ENCODE measurements at regions not wholly inside any gene's neighbourhood (a gene's known extent, or its start where the extent isn't known, plus 50 kb on each side); places are given as distances from the start of the nearest gene placed in this dataset.

GRCh38 chr12:111166779-111167540 is 201.9 kb downstream of the PHETA1 start:
- H3K27ac ChIP-seq (ENCODE audit: control insufficient read depth, insufficient read depth) = no peak overlapping the region
- SMC1A ChIA-PET (ENCODE audit: uncharacterized antibody, unreplicated experiment) = no interaction called here
- no peaks in the 10 kb centered on the region for H3K36me3 ChIP-seq (ENCODE audit: control insufficient read depth in 2 of 2, insufficient read depth in 2 of 2, low read length in 1 of 2)
- H3K9ac ChIP-seq (ENCODE audit: control insufficient read depth, insufficient read depth, low read length) = no peak overlapping the region
- no peaks in the 10 kb centered on the region for H3K79me2 ChIP-seq (ENCODE audit: control insufficient read depth, insufficient read depth, low read length)
- in situ Hi-C loops (cut with MboI) (no loop called here), intact Hi-C loops (cut with micrococcal nuclease; ENCODE audit: unreplicated experiment) (no loop called here)
- no peak for DNase-seq (ENCODE audit: low read depth, low spot score)
- no peak overlapping the region for H2AFZ ChIP-seq (ENCODE audit: control insufficient read depth, low read depth, low read length)
- no peaks in the 10 kb centered on the region for H3K9me3 ChIP-seq (replicated peaks; ENCODE audit: control insufficient read depth, insufficient read depth, low read length)
- RAD21 ChIA-PET (ENCODE audit: unreplicated experiment) = no interaction called here
- no peak for ATAC-seq
- POLR2A ChIA-PET = no interaction called here
- no peak overlapping the region for H3K4me3 ChIP-seq
- FAIRE-seq = no peak
- no peaks in the 10 kb centered on the region for H4K20me1 ChIP-seq (ENCODE audit: control insufficient read depth, insufficient read depth)
- BruUV-seq (replicated peaks) = no TSS peak
- no peaks in the 10 kb centered on the region for H3K4me1 ChIP-seq (ENCODE audit: control insufficient read depth, insufficient read depth, low read length)
- H3K27me3 ChIP-seq (replicated peaks in 1 of 2; ENCODE audit: control insufficient read depth in 2 of 2, insufficient read depth in 2 of 2, low read length in 1 of 2) = no peaks in the 10 kb centered on the region
- CTCF ChIA-PET = no interaction called here
- 43% methylated on average over 22 of the region's 22 CpGs for WGBS (ENCODE audit: insufficient coverage, insufficient replicate concordance, low lambda C conversion rate, missing lambda C conversion rate)
- H3K4me2 ChIP-seq (ENCODE audit: control insufficient read depth, insufficient read depth) = no peak overlapping the region
- TF ChIP-seq NRF1 (conservative IDR thresholded peaks at IDR 0.05; ENCODE audit: low read depth, low read length) (no peak), SMC3 (IDR thresholded peaks at IDR 0.05; ENCODE audit: borderline replicate concordance, low read length) (no peak), SRF (IDR thresholded peaks at IDR 0.05; ENCODE audit: low read depth in 2 of 2, low read length in 2 of 2) (no peak), HDAC6 (IDR thresholded peaks at IDR 0.05; ENCODE audit: unreplicated experiment) (no peak), MTA2 (IDR thresholded peaks at IDR 0.05; ENCODE audit: low read depth) (no peak), KAT2A (conservative IDR thresholded peaks at IDR 0.05; ENCODE audit: control insufficient read depth, low read depth, low read length) (no peak), YY1 (IDR thresholded peaks at IDR 0.05; ENCODE audit: low read depth, low read length) (no peak), MTA3 (IDR thresholded peaks at IDR 0.05; ENCODE audit: borderline replicate concordance, low read length) (no peak), E4F1 (IDR thresholded peaks at IDR 0.05; ENCODE audit: borderline replicate concordance, partially characterized antibody) (no peak), NFIC (IDR thresholded peaks at IDR 0.05; ENCODE audit: low read depth, low read length) (no peak), BACH1 (IDR thresholded peaks at IDR 0.05; ENCODE audit: borderline replicate concordance) (no peak), SKIL (IDR thresholded peaks at IDR 0.05; ENCODE audit: low read depth, poor library complexity, severe bottlenecking) (no peak), RB1 (IDR thresholded peaks at IDR 0.05; ENCODE audit: borderline replicate concordance) (no peak), IKZF2 (IDR thresholded peaks at IDR 0.05) (no peak), JUND (IDR thresholded peaks at IDR 0.05; ENCODE audit: low read depth, low read length) (no peak), ZBED1 (IDR thresholded peaks at IDR 0.05; ENCODE audit: borderline replicate concordance) (no peak)
- TF ChIP-seq, protein P1, sequence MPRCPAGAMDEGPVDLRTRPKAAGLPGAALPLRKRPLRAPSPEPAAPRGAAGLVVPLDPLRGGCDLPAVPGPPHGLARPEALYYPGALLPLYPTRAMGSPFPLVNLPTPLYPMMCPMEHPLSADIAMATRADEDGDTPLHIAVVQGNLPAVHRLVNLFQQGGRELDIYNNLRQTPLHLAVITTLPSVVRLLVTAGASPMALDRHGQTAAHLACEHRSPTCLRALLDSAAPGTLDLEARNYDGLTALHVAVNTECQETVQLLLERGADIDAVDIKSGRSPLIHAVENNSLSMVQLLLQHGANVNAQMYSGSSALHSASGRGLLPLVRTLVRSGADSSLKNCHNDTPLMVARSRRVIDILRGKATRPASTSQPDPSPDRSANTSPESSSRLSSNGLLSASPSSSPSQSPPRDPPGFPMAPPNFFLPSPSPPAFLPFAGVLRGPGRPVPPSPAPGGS (IDR thresholded peaks at IDR 0.05; ENCODE audit: borderline replicate concordance, insufficient read depth, low read depth, low read length, poor library complexity, severe bottlenecking) = no peak
